Omental fat pad (tissue), 3 donors: ENCODE measurements at regions not wholly inside any gene's neighbourhood (a gene's known extent, or its start where the extent isn't known, plus 50 kb on each side); places are given as distances from the start of the nearest gene placed in this dataset.

Source experiments
- ATAC-seq: fragments of 150-250 bp; one replicate; pipeline ENCODE4 v1.9.1; 2016; ENCODE audit warnings: mild to moderate bottlenecking, moderate library complexity; ENCODE audit not compliant: low FRiP score
- DNase-seq: peaks from one replicate; pipeline ENCODE4 v3.0.0-alpha.2; 2019; ENCODE audit warnings: low spot score
- CTCF ChIP-seq, 3 donors: fragments of 450-650 bp; IDR thresholded peaks; one replicate each; pipeline ENCODE4 v1.5.1; 2016 to 2017; ENCODE audit warnings: antibody characterized with exemption in 3 of 3, mild to moderate bottlenecking in 3 of 3, moderate library complexity in 2 of 3

- no peak for TF ChIP-seq CTCF (IDR thresholded peaks at IDR 0.05)
- no peak for DNase-seq
- no peak for ATAC-seq
These were observed 445.8 kb upstream of the ANKRD30A start for GRCh38 chr10:36679554-36679953.

GRCh38 chr10:36677431-36677768, 448.0 kb upstream of the ANKRD30A start:
- DNase-seq = no peak
- no peak for ATAC-seq
- no peak for TF ChIP-seq CTCF (IDR thresholded peaks at IDR 0.05)

GRCh38 chr10:36676756-36677430, 448.5 kb upstream of the ANKRD30A start:
- no peak for ATAC-seq
- TF ChIP-seq CTCF (IDR thresholded peaks at IDR 0.05) = no peak
- DNase-seq = no peak

- DNase-seq (no peak), ATAC-seq (no peak)
- TF ChIP-seq CTCF (IDR thresholded peaks at IDR 0.05) = no peak
These were observed 449.1 kb upstream of the ANKRD30A start for GRCh38 chr10:36676321-36676720.

- ATAC-seq (no peak), DNase-seq (no peak)
- TF ChIP-seq CTCF (IDR thresholded peaks at IDR 0.05) = no peak
These were observed 449.9 kb upstream of the ANKRD30A start for GRCh38 chr10:36675458-36675880.

- TF ChIP-seq CTCF (IDR thresholded peaks at IDR 0.05) = no peak
- DNase-seq = no peak
- ATAC-seq = no peak
These were observed 453.8 kb upstream of the ANKRD30A start for GRCh38 chr10:36671607-36672006.

GRCh38 chr10:36670621-36671402, 454.6 kb upstream of the ANKRD30A start:
- ATAC-seq = no peak
- DNase-seq = no peak
- TF ChIP-seq CTCF (IDR thresholded peaks at IDR 0.05) = no peak
